GM21825 (cell line): ENCODE measurements at regions not wholly inside any gene's neighbourhood (a gene's known extent, or its start where the extent isn't known, plus 50 kb on each side); places are given as distances from the start of the nearest gene placed in this dataset.
"Not testable (repeated sequence)": the region's sequence is repeated elsewhere in the genome, so short reads cannot be mapped to it uniquely, and the experiment has no call there.

Source experiments
- ATAC-seq: cut with Tn5 transposase; IDR thresholded peaks from one replicate; pipeline ENCODE4 v1.9.1; 2021; ENCODE audit warnings: mild to moderate bottlenecking, moderate library complexity; ENCODE audit not compliant: unreplicated experiment

DNA sequence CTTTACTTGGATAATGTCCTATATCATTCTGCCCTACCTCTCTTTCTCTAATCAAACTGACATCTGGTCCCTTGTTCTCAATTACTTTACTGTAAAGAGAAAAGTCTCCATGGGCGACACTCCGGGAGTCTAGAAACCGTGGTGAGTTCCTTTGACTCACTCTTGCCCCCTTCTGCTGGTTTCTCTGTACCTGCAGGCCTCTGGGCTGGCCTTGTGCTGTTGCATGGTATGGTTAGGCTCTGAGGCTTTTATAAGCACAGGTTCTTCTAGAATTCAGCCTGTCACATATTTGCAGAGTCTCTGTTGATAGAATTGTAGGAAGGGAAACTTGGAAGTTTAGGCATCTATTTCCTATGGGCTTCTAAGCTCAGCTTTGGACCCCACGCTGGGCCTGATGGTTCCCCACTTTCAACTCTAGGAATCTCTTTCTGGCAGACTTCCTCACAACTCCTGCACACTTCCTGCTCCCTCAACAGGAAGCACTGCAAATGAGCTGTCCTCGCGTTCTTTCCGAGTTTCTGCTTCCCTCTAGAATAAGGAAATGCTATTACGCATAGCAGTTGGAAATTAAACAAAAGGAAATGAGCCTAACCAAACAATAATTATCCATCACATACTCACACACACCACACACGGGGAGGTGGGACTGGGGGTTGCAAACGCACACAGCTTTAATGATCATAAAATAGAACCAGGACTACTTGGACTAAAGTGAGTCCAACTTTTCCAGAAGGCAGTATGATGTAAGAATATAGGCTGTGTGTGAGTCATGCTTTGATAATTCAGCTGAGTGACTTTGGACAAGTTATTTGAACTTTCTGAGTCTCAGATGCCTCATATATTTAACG lies 683.3 kb downstream of the QKI start:
- ATAC-seq = no peak

DNA sequence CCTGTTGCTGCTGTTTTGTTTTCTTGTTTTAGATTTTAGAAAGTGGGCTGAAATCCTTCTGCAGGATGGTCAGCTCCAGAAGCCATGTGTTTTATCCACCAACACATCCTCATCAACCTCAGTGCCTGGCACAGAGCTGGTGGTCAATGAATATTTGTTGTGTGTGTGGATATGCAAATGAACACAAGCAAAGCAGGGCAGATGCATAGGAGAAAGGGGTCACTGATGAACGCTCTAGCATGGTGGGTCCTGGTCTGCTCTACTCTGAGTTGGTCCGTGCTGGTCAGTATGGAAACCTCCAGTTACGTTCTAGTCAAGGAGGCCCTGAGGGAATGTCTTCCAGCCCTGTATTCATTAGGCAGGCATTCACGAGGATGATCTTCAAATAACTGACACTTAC lies 682.5 kb downstream of the QKI start:
- no peak for ATAC-seq

DNA sequence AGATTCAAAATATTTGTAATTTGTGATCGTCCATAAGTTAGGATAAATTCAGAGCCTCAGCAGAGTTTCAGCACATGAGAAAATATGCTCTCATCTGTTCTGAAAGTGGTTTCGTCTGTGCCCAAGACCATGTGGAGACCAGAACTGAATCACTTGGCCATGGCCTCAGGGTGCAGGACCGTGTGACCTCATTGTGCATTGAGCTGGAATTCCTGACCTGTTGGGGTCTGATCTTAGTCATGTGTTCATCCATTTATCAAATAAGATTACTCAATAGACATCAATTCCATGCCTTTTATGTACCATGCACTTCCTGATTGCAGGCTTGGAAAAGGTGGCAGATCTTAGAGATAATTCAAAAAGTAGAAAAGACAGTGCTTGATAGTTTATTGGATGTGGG lies 680.5 kb downstream of the QKI start:
- no peak for ATAC-seq

DNA sequence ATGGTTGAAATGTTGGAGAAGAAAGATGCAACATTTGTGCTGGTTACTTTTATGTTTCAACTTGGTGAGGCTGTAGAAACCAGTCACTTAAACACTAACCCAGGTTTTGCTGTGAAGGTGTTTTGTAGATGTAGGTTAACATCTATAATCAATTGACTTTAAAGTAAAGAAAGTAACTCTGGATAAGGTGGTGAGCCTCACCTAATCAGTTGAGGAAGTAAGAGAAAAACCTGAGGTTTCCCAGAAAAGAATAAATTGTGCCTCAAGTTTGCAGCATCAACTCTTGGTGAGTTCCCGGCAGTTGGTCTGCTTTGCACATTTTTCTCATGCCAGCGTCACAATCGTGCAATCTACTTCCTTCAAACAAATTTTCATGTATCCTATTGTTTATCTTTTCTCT lies 673.4 kb downstream of the QKI start:
- ATAC-seq = no peak

DNA sequence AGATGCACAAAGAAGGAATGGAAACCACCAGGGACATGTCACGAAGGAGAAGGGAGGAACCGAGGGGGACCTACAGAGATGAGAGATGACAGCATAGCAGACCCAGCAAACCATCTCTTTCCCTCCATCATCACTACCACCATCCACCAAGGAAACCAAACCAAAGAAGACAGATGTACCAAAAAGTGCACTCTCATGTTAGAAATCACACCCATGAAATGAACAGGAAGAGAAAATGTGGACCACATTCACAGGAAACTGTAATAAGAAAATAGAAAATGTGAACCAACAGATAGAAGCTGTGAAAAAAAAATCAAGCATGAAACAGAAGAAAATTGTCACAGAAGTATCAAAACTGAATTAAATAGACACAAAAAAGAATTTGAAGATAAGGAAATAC lies 672.7 kb downstream of the QKI start:
- ATAC-seq = no peak

DNA sequence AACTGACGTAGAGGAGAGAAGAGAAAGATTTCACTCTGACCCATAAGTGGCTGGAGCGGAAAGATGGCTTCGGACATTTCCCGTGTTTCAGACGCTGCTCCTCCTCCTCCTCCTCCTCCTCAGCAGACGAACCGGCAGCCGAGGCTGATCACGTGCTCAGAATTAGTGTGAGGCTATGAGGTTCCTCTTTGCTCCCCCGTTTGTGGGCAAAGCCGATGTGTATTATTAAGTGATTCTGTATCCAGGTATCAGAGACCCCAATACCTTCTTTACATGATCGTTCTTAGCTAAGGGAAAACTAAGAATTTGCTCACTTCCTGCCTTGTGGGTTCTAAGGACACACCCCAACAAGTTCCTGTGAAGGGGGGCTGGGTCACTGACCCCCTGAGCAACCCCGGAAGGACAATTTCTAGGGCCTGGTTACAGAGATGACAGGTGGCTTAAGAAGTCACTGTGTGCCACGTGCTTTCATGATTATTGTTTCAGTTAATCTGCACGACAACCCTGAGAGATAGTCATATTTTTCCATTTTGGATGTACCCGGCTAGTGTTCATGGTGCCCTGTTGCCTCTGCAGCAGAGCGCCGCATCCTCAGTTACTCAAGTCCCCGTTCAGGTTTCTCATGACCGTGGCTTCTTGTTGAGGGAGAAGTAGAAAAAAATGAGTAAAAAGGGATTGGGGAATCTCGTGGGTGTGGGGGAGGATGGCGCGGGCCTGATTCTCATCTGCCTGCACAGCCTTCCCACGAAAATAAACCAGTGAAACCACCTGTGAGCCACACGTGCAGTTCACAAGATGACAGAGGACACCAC lies 671.8 kb downstream of the QKI start:
- ATAC-seq = no peak

DNA sequence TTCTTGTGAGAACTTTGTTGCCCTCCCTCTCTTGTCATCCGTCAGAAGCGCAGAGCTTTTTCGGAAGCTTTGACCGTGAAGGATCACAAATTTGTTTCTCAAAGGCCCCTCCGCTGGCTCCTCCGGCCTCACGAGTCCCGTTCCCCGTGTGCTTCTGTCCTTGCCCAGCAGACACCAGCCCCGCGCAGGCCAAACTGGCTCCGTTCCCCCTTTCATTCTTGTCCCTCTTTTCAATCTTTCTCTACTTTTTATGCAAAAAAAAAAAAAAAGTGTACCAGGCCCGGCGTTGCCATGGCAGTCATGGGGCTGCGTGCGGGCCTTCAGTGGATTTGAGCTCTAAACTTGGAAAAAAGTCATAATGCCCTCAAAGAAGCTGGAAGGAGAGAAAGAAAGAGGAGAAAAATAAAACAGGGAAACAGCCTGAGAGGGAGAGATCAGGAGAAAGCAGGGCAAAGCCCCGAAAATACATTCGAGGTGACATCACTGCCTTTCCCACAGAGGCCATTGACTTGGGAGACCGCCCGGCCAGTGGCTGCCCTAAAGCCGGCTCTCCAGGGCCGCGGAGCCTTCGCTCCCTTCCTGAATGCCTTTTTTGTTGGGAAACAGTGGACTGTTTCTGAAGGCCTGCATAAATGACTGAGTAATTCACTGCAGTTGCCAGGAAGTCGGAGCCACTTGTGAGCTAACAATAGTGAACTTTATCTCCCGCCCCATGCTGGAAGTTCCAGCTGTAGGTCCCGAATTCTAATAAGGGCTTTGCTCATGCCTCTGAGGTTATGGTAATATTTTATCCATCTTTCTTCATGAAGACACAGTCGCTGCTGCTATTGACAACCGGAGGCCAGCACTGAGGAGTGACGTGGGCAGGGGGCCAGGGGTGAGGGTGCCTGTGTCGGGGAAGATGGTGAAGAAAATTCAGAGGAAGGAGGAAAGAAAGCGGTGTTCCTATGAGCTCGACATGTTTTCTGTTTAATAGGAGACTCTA lies 670.9 kb downstream of the QKI start:
- ATAC-seq = no peak

DNA sequence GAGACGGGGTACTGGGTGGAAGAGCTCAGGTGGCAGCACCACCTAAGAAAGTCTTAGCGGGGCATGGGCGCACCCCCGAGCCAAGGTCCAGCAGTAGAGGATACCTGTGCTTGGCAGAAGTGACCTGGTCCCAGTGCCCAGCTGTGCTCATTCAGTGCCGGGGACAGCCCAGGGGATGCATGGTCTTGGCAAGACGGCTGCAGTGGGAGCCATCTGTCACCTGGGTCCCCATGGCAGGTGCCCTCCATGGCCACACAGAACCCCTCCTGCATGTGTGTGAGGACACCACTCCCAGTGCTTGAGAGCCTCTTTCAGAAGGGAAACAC lies 664.7 kb downstream of the QKI start:
- no peak for ATAC-seq

DNA sequence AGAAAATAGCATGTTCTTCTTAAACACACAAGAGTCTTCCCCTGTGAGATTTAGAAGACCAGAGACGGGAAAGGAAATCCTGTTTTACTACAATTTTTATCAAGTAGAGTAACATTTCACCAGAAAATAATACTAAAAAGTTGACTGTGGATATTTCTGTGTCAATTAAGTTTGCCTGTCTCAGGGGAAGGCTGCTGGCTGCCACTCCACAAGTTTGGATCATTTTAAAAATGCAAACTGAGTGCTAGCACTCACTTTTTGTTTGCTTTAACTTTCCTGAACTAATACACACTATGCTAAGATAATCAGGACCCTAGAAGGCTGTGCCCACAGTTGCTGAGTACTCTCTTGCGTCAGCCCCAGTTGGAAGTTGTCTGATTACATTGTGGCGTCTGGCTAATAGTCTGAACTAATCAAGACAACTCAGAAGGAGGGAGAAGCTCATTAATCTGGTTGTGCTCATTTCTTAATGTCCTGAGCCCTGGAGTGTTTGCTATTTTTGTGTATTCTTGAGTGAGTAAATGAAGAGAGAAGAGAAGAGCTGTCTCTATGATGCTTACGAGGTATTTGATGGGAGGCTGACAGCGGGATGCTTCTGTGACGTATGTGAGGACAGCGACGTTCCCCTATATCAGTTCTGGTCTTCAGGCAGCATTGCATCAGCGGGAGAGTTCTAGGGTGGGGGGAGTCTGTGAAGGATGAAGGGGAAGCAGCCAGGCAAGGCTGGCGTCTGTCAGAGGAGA lies 664.2 kb downstream of the QKI start:
- ATAC-seq = no peak

DNA sequence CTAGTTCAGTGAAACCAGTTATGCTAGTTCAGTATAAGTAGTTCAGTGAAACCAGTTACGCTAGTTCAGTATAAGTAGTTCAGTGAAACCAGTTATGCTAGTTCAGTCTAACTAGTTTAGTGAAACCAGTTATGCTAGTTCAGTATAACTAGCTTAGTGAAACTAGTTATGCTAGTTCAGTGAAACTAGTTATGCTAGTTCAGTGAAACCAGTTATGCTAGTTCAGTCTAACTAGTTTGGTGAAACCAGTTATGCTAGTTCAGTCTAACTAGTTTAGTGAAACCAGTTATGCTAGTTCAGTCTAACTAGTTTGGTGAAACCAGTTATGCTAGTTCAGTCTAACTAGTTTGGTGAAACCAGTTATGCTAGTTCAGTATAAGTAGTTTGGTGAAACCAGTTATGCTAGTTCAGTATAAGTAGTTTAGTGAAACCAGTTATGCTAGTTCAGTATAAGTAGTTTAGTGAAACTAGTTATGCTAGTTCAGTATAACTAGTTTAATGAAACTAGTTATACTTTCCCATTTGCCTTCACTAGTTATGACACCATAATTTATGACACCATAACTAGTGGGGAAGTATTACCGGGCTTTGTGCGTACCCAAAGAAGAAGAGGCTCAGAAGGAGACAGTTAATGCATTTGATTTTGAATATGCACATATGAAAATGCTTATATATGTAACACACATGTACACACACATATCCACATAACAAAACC lies 662.5 kb downstream of the QKI start:
- ATAC-seq = not testable (repeated sequence)

DNA sequence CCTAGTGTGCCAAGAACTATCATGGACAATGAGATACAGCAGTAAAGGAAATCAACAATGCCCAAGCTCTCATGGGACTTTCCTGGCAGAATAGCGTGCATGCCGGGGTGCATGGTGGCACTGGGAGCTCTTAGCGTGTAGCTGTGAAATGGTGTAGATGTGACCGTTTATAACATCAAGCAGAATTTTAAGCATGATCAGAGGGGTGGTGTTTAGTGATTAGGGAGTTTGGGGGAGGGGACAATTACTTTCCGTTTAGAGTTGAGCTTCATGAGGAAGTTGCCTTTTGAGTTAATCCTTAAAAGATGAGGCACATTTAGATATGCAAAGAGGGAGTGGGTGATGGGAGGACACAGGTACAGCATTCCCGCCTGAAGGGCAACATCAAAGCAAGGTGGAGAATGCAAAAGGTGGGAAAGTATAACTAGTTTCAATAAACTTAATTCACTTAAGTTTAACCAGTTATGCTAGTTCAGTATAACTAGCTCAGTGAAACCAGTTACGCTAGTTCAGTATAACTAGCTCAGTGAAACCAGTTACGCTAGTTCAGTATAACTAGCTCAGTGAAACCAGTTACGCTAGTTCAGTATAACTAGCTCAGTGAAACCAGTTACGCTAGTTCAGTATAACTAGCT lies 661.6 kb downstream of the QKI start:
- no peak for ATAC-seq

DNA sequence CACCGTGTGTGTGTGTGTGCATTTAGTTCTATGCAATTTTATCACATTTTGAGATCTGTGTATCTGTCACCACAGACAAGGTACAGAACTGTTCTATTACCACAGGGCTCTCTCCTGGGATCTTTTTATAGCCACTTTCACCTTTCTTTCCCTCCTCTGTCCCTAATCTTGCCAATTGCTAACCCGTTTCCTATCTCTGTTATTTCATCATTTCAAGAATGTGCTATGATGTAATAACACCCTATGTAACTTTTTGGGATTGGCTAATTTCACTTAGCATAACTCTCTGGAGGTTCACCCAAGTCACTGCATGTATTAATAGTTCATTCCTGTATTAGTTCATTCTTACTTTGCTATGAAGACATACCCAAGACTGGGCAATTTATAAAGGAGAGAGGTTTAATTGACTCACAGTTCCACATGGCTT lies 657.7 kb downstream of the QKI start:
- ATAC-seq = no peak

DNA sequence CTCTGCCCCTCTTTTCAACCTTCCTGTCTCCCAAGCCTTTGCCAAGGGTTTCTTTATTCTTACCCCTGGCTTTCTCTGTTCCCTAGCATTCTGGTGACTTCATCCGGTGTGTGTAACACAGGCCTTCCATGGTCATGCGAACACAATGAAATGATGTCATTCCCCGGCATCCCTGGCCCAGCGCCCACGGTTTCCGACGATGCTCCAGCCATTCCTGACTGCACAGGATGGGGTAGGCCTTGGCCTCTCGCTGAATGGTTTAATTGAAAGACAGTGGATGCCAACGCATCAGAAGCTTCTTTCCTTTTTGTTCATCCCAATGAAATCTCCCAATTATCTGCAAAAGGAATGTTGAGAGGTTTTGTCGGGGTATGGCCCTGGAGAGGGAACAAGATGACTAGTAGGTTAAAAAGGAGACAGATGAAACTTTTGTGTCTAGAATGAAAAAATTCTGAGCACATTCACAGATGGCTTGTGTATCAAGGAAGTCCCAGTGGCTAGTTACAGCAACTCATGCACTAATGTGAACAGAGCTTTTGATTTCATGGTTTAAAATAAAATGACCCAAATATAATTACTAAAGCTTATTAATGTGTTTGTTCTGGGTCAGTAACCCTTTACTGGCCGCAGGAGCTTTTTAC lies 655.0 kb downstream of the QKI start:
- ATAC-seq = no peak

DNA sequence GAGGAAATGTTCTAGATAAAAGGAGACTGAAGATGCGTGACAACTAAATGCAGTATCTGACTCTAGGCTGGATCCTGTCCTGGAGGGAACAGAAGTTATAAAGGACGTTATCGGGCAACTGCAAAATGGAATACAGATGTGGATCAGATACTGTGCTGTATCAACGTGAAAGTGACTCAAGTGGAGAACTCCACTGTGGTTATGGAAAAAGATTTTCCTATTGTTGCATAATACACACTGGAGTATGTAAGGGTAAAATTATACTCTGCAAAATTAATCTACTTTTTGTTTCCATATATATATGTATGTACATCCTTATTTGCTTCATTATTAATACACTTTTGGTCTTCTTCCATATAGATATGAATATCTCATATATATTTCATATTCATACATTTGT lies 654.0 kb downstream of the QKI start:
- no peak for ATAC-seq

DNA sequence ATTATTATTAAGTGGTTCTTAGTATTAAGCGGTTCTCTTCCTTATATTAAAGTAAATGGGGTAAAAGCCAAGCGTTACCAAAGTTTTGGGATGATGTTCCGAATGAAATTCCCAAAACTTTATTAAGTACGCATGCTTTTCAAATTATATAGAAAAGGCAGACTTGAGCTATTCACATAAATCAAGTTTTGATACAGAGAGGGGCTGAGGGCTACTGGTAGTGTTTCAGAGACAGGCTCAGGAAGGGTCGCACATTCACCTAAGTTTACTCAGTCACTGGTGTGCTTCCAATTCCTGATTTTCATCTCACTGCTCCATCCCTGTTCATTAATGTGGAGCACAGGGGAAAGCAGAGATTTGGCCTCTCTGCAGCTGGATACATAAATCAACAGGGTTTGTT lies 652.2 kb downstream of the QKI start:
- ATAC-seq = no peak

DNA sequence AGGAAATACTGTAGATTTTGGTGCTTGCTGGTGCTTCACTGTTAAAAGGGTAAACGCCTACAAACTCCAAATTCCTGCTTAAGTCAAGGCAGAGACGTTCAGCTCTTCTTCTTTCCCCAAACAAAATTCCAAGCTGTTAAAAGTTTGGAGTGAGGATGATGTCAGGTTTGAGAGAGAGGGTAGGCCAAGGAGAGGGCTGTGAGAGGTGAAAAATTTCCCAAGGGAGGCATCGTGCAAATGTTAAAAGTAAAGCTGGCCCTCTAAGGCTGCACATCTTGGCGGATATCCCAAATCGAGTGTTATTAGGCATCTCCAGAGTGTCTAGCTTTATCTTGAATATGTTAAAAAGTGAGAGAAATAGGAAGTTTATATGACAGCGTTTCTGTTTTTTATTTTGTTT lies 651.8 kb downstream of the QKI start:
- no peak for ATAC-seq

DNA sequence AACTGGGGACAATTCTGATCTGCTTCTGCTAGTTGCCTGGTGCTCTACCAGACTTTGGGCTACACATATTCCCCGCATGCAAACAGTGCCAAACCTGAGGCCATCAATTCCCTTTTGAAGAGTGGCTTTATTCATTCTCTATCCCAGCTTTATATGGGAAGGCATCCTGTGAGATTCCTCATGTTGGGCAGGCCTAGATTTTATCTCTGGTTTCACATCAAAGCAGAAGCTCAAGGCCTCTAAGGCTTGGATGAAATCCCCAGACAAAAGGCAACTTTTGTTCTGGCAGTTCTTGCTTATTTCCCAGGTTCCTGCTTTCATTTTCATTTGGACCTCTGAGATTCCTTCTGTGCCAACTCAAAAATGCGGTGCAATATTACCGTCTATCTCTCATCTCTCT lies 648.8 kb downstream of the QKI start:
- ATAC-seq = no peak

DNA sequence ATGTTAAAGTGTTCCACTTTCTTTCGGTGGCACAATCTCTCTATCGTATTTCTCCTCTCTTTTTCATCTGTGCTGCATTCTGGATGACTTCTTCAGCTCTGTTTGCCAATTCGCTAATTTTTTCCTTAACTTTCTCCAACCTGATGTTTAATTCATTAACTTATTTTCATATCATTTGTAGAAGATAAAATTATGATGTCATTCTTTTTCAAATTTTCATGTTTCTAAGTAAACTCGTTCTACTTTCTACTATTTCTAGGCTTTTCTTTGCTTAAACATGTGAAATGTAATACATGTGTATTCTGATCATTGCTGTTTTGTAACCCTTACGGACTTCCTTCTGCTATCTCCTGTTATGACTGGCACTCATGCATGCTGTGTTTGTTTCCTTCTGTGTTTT lies 648.4 kb downstream of the QKI start:
- ATAC-seq = no peak

DNA sequence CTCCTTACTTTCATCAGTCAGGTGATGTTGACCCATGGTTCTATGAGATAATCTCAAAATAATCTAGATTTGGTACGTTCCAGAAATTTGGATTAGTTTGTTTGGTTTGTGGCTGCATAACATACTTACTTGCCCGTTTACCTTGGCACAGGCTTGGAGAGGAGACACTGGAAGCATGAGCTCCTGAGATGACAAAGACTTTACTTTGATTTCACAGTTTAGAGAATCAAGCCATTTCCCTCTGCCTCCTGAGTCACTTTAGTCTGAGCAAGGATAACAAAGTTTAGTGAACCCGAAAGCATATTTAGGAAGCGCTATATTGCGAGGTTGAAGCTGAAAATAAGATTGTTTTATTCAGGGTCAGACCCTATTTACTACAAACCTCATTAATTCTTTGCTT lies 643.4 kb downstream of the QKI start:
- no peak for ATAC-seq
